Activated CD4-positive, alpha-beta T cell treated with anti-CD3 and anti-CD28 coated beads, Interleukin-2, amount 10 ng/mL, durations not matched to agents 7 days and 5 days (primary cell): ENCODE measurements at regions not wholly inside any gene's neighbourhood (a gene's known extent, or its start where the extent isn't known, plus 50 kb on each side); places are given as distances from the start of the nearest gene placed in this dataset.
"Not testable (repeated sequence)": the region's sequence is repeated elsewhere in the genome, so short reads cannot be mapped to it uniquely, and the experiment has no call there.

Source experiments
- CTCF ChIA-PET: fragments of 350-600 bp; sonication (Branson Sonifier 250); formaldehyde crosslinking; loops from one replicate; lab custom pipeline; 2021; ENCODE audit warnings: antibody characterized with exemption; lab: Charles Lee
- POLR2A ChIA-PET: fragments of 350-600 bp; sonication (Branson Sonifier 250); formaldehyde crosslinking; loops from one replicate; lab custom pipeline; 2021; ENCODE audit warnings: antibody characterized with exemption; lab: Charles Lee
- DNase-seq: peaks from one replicate; pipeline ENCODE4 v3.0.0-alpha.2; 2020
- H3K27ac Mint-ChIP-seq: one replicate; pipeline ENCODE4 v1.8.0; 2021; ENCODE audit warnings: mild to moderate bottlenecking, moderate library complexity, mixed read lengths
- H3K27me3 Mint-ChIP-seq: one replicate; pipeline ENCODE4 v1.8.0; 2021; ENCODE audit warnings: mixed read lengths
- H3K36me3 Mint-ChIP-seq: one replicate; pipeline ENCODE4 v1.8.0; 2021; ENCODE audit warnings: low read depth, mixed read lengths
- H3K4me1 Mint-ChIP-seq: one replicate; pipeline ENCODE4 v1.8.0; 2021; ENCODE audit warnings: mixed read lengths
- H3K4me3 Mint-ChIP-seq: one replicate; pipeline ENCODE4 v1.8.0; 2021; ENCODE audit warnings: mild to moderate bottlenecking, moderate library complexity, mixed read lengths
- H3K9me3 Mint-ChIP-seq: one replicate; pipeline ENCODE4 v1.8.0; 2021; ENCODE audit warnings: mixed read lengths

- H3K9me3 Mint-ChIP-seq, POLR2A ChIA-PET, DNase-seq, H3K36me3 Mint-ChIP-seq, H3K4me1 Mint-ChIP-seq, CTCF ChIA-PET, H3K27ac Mint-ChIP-seq, H3K4me3 Mint-ChIP-seq: not testable (repeated sequence)
- peaks cover 15% of the 10 kb centered on the region for H3K27me3 Mint-ChIP-seq
Measured at GRCh38 chr1:221587013-221587412, 154.9 kb downstream of the DUSP10 start.

DNA sequence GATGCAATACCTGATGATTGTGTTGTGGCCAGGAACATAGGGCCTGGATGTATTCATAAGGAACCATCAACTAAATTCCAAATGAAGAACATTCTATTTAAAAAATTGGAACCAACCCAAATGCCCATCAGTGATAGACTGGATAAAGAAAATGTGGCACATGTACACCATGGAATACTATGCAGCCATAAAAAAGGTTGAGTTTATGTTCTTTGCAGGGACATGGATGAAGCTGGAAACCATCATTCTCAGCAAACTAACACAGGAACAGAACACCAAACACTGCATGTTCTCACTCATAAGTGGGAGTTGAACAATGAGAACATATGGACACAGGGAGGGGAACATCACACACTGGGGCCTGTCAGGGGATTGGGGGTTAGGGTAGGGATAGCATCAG is 150.6 kb downstream of the DUSP10 start:
- not testable (repeated sequence) for H3K27ac Mint-ChIP-seq

DNA sequence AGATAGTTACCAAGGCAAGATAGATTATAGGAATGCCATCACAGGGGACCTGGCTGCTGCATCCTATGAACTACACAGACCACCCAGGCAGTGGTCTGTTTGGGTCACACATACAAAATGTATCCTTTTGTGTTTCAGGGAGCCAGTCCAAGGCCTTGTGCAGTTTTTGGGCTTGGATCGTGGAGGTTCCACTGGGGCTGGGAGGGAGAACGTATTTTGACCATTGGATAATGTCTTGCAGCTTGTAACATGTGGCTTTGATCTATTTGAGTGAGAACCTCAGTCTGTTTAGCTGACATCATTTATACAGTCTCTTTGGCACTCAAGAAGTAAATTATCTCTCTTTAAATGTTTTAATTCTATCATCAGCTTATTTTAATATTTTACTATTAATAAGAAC is 147.3 kb downstream of the DUSP10 start:
- H3K4me1 Mint-ChIP-seq: no peaks in the 10 kb centered on the region
- ChIA-PET CTCF (no interaction called here), POLR2A (no interaction called here)
- no peak overlapping the region for H3K27ac Mint-ChIP-seq
- H3K4me3 Mint-ChIP-seq: no peak overlapping the region
- no peaks in the 10 kb centered on the region for H3K27me3 Mint-ChIP-seq
- H3K36me3 Mint-ChIP-seq: no peaks in the 10 kb centered on the region
- DNase-seq: no peak
- H3K9me3 Mint-ChIP-seq: no peaks in the 10 kb centered on the region

More for the DNA sequence above, 150.6 kb downstream of the DUSP10 start:
- H3K36me3 Mint-ChIP-seq, H3K9me3 Mint-ChIP-seq, H3K4me1 Mint-ChIP-seq, CTCF ChIA-PET, DNase-seq, H3K27me3 Mint-ChIP-seq, H3K4me3 Mint-ChIP-seq, POLR2A ChIA-PET: not testable (repeated sequence)

- Mint-ChIP-seq H3K27me3 (no peaks in the 10 kb centered on the region), H3K27ac (no peak overlapping the region), H3K4me1 (no peaks in the 10 kb centered on the region), H3K9me3 (no peaks in the 10 kb centered on the region), H3K36me3 (no peaks in the 10 kb centered on the region), H3K4me3 (no peak overlapping the region)
- ChIA-PET CTCF (no interaction called here), POLR2A (no interaction called here)
- DNase-seq: no peak
Measured at GRCh38 chr1:221598122-221598521, 143.8 kb downstream of the DUSP10 start.

DNA sequence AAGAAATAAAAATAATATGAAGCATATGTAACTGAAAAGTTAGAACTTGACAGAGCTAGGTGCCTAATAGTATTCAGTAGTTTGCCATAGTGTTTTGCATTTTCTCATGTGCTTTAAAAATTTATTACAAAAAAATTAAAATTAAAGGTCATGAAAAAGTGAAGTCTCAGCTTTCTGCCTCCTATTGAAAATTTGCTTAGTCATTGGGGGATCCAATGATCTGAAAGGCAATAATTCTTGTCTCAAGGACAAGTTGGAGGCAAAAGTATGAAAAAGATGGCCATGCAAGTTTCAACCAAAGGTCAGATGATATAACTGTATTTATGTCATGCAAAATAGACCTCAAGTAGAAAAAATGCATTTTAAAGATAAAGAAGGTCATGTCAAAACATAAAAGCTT is 140.7 kb downstream of the DUSP10 start:
- Mint-ChIP-seq H3K4me3 (no peak overlapping the region), H3K27me3 (no peaks in the 10 kb centered on the region), H3K9me3 (no peaks in the 10 kb centered on the region), H3K36me3 (no peaks in the 10 kb centered on the region), H3K4me1 (no peaks in the 10 kb centered on the region), H3K27ac (no peak overlapping the region)
- no peak for DNase-seq
- ChIA-PET POLR2A (no interaction called here), CTCF (interaction anchor here (0.7 kb wide), 1 partner anchor 281 kb away, joined by 3 read pairs; no protein-coding TSS in a partner anchor)

DNA sequence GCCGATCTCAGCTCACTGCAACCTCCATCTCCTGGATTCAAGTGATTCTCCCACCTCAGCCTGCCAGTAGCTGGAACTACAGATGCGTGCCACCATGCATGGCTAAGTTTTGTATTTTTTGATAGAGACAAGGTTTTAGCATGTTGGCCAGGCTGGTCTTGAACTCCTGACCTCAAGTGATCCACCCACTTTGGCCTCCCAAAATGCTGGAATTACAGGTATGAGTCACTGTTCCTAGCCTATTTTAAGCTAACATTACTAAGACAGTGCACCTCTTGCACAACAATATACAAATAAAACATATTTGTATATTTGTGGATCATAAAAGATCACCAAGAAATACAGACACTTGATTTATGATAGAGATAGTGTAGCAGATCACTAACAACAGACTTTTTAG is 139.1 kb downstream of the DUSP10 start:
- Mint-ChIP-seq H3K4me3 (no peak overlapping the region), H3K36me3 (no peaks in the 10 kb centered on the region), H3K27me3 (no peaks in the 10 kb centered on the region), H3K27ac (no peak overlapping the region), H3K4me1 (no peaks in the 10 kb centered on the region), H3K9me3 (no peaks in the 10 kb centered on the region)
- no peak for DNase-seq
- ChIA-PET CTCF (interaction anchor here (1.3 kb wide), 1 partner anchor 34 kb away, joined by 3 read pairs; no protein-coding TSS in a partner anchor), POLR2A (no interaction called here)

DNA sequence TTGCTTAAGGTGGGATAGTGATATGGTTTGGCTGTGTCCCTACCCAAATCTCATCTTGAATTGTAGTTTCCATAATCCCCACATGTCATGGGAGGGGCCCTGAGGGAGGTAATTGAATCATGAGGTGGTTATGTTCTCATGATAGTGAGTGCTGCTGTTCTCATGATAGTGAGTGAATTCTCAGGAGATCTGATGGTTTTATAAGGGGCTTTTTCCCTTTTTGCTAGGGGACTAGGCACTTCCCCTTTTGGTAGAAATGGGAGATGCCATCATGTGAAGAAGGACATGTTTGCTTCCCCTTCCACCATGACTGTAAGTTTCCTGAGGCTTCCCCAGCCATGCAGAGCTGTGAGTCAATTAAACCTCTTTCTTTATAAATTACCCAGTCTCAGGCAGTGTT is 137.5 kb downstream of the DUSP10 start:
- H3K4me1 Mint-ChIP-seq, DNase-seq, CTCF ChIA-PET, H3K27me3 Mint-ChIP-seq, H3K36me3 Mint-ChIP-seq, POLR2A ChIA-PET, H3K27ac Mint-ChIP-seq, H3K9me3 Mint-ChIP-seq, H3K4me3 Mint-ChIP-seq: not testable (repeated sequence)

- H3K36me3 Mint-ChIP-seq: no peaks in the 10 kb centered on the region
- H3K27me3 Mint-ChIP-seq: no peaks in the 10 kb centered on the region
- POLR2A ChIA-PET: no interaction called here
Measured at GRCh38 chr1:221604948-221605347, 136.9 kb downstream of the DUSP10 start.

GRCh38 chr1:221605569-221605968 is 136.3 kb downstream of the DUSP10 start:
- POLR2A ChIA-PET: no interaction called here
- Mint-ChIP-seq H3K27ac (no peak overlapping the region), H3K36me3 (no peaks in the 10 kb centered on the region), H3K9me3 (no peaks in the 10 kb centered on the region), H3K4me1 (no peaks in the 10 kb centered on the region), H3K27me3 (no peaks in the 10 kb centered on the region), H3K4me3 (no peak overlapping the region)
- CTCF ChIA-PET: no interaction called here
- no peak for DNase-seq

More at GRCh38 chr1:221604948-221605347, 136.9 kb downstream of the DUSP10 start:
- no peaks in the 10 kb centered on the region for H3K9me3 Mint-ChIP-seq
- CTCF ChIA-PET: no interaction called here
- H3K4me1 Mint-ChIP-seq: no peaks in the 10 kb centered on the region
- H3K27ac Mint-ChIP-seq: no peak overlapping the region
- no peak for DNase-seq
- no peak overlapping the region for H3K4me3 Mint-ChIP-seq

- Mint-ChIP-seq H3K27ac (no peak overlapping the region), H3K36me3 (no peaks in the 10 kb centered on the region), H3K4me1 (no peaks in the 10 kb centered on the region), H3K27me3 (no peaks in the 10 kb centered on the region), H3K4me3 (no peak overlapping the region), H3K9me3 (no peaks in the 10 kb centered on the region)
- ChIA-PET CTCF (no interaction called here), POLR2A (no interaction called here)
- no peak for DNase-seq
Measured at GRCh38 chr1:221606256-221606655, 135.6 kb downstream of the DUSP10 start.

DNA sequence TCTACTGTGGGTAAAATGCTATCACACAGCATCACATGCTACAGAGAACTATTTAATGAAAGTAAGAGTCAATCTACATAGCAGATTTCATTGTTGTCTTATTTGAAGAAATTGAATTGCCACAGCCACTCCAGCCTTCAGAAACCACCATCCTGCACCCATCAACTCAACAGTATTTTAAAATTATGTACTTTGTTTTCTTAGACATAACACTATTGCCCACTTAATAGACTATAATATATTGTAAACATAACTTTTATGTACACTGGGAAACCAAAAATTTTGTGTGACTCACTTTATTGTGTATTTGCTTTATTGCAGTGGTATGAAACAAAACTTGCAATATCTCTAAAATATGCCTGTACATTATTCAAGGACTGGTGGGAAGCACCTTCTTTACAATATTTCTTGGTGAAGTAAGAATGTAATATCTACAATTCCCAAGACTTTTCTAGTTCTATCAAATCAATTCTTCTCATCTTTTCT is 133.0 kb downstream of the DUSP10 start:
- no peak for DNase-seq
- H3K4me3 Mint-ChIP-seq: no peak overlapping the region
- ChIA-PET POLR2A (no interaction called here), CTCF (no interaction called here)
- no peaks in the 10 kb centered on the region for H3K27me3 Mint-ChIP-seq
- no peaks in the 10 kb centered on the region for H3K4me1 Mint-ChIP-seq
- no peaks in the 10 kb centered on the region for H3K9me3 Mint-ChIP-seq
- no peaks in the 10 kb centered on the region for H3K36me3 Mint-ChIP-seq
- H3K27ac Mint-ChIP-seq: no peak overlapping the region

GRCh38 chr1:221611656-221612046 is 130.2 kb downstream of the DUSP10 start:
- no peak overlapping the region for H3K4me3 Mint-ChIP-seq
- no peaks in the 10 kb centered on the region for H3K36me3 Mint-ChIP-seq
- H3K27me3 Mint-ChIP-seq: no peaks in the 10 kb centered on the region
- H3K4me1 Mint-ChIP-seq: no peaks in the 10 kb centered on the region
- H3K27ac Mint-ChIP-seq: no peak overlapping the region
- no peaks in the 10 kb centered on the region for H3K9me3 Mint-ChIP-seq
- POLR2A ChIA-PET: no interaction called here
- CTCF ChIA-PET: no interaction called here
- DNase-seq: no peak

DNA sequence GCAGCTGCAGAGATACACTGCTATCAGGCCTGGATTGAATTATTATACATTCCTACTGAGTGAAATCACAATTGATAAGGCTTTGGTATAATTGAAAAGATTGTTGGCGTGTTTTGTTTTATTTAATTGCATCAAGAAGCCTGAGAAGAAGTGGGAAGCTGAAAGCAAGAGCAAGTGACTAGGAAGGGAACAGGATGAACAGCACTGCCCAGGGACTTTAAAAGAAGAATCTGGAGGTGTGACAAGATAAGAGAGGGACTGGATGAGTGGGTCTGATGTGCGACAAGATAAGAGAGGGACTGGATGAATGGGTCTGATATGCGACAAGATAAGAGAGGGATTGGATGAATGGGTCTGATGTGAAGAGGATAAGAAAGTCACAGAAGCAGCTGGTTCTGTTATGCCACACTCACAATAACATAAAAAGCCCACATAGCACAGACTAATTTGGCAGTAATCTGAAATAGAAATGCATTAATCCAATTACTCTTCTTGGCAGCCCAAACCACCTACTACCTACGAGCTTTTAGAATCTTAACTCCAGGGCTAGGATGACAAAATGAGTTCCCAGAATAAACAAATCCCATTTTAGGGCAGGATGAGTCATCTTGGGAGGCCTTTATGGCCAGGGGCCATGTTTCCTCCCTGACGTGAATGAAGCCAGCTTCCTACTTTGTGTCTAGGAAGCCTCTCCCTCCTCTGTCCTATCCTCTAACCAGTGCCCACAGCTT is 129.7 kb downstream of the DUSP10 start:
- no peaks in the 10 kb centered on the region for H3K27me3 Mint-ChIP-seq
- H3K27ac Mint-ChIP-seq: no peak overlapping the region
- H3K4me3 Mint-ChIP-seq: no peak overlapping the region
- DNase-seq: no peak
- ChIA-PET POLR2A (no interaction called here), CTCF (no interaction called here)
- H3K36me3 Mint-ChIP-seq: no peaks in the 10 kb centered on the region
- H3K9me3 Mint-ChIP-seq: no peaks in the 10 kb centered on the region
- H3K4me1 Mint-ChIP-seq: no peaks in the 10 kb centered on the region
